DOHH2 (cell line): ENCODE measurements at regions not wholly inside any gene's neighbourhood (a gene's known extent, or its start where the extent isn't known, plus 50 kb on each side); places are given as distances from the start of the nearest gene placed in this dataset.

ENCODE experiments used
- H3F3A ChIP-seq: fragments of 200-600 bp; sonication (generic), shearing (Covaris generic); 2 replicates; pipeline ENCODE4 v1.6.0; 2016; ENCODE audit warnings: antibody characterized with exemption, mild to moderate bottlenecking; ENCODE audit not compliant: control insufficient read depth, insufficient read depth
- H3K27ac ChIP-seq: fragments of 200-600 bp; sonication (generic); 2 replicates; pipeline ENCODE4 v1.5.1; 2014; ENCODE audit warnings: low read depth, mild to moderate bottlenecking, low read length, moderate library complexity
- H3K27me3 ChIP-seq: fragments of 200-600 bp; sonication (generic); 2 replicates; pipeline ENCODE4 v1.6.1; 2014; ENCODE audit warnings: mild to moderate bottlenecking, low read length, mixed read lengths; ENCODE audit not compliant: control insufficient read depth
- H3K36me3 ChIP-seq: fragments of 200-600 bp; sonication (generic); 2 replicates; pipeline ENCODE4 v1.6.1; 2014; ENCODE audit warnings: mild to moderate bottlenecking, low read length, moderate library complexity, mixed read lengths; ENCODE audit not compliant: control insufficient read depth
- H3K4me1 ChIP-seq: fragments of 200-600 bp; sonication (generic); 2 replicates; pipeline ENCODE4 v1.6.1; 2014; ENCODE audit warnings: mild to moderate bottlenecking, low read length, mixed read lengths; ENCODE audit not compliant: control insufficient read depth
- H3K4me2 ChIP-seq: fragments of 200-600 bp; sonication (generic); 2 replicates; pipeline ENCODE4 v1.6.0; 2014; ENCODE audit warnings: mild to moderate bottlenecking, low read length, moderate library complexity
- H3K4me3 ChIP-seq: fragments of 200-600 bp; sonication (generic); 2 replicates; pipeline ENCODE4 v1.5.1; 2014; ENCODE audit warnings: mild to moderate bottlenecking, low read length, mixed read lengths
- H3K79me2 ChIP-seq: fragments of 200-600 bp; sonication (generic); 2 replicates; pipeline ENCODE4 v1.6.1; 2014; ENCODE audit warnings: mild to moderate bottlenecking, low read length, mixed read lengths; ENCODE audit not compliant: control insufficient read depth
- H3K9me2 ChIP-seq: fragments of 200-600 bp; sonication (generic); replicated peaks from 2 replicates; pipeline ENCODE4 v1.6.1; 2014; ENCODE audit warnings: mild to moderate bottlenecking, low read length, mixed read lengths; ENCODE audit not compliant: control insufficient read depth
- H3K9me3 ChIP-seq: fragments of 200-600 bp; sonication (generic); 2 replicates; pipeline ENCODE4 v1.6.1; 2014; ENCODE audit warnings: antibody characterized with exemption, low read length, mixed read lengths; ENCODE audit not compliant: control insufficient read depth, insufficient read depth
- H4K20me1 ChIP-seq: fragments of 200-600 bp; sonication (generic); 2 replicates; pipeline ENCODE4 v1.6.0; 2014; ENCODE audit warnings: low read depth, mild to moderate bottlenecking, antibody characterized with exemption, low read length, moderate library complexity; ENCODE audit not compliant: control insufficient read depth, insufficient read depth
- EZH2phosphoT487 ChIP-seq: fragments of 200-600 bp; sonication (generic); IDR thresholded peaks from 2 replicates; pipeline ENCODE4 v1.6.1; 2017; ENCODE audit warnings: borderline replicate concordance, mild to moderate bottlenecking, antibody characterized with exemption, low read length, moderate library complexity, mixed read lengths
- TF ChIP-seq, protein P1 (sequence below): fragments of 200-600 bp; sonication (generic); IDR thresholded peaks from one replicate; pipeline ENCODE4 v1.5.1; 2014; ENCODE audit warnings: antibody characterized with exemption, mild to moderate bottlenecking, low read depth, low read length; ENCODE audit not compliant: poor library complexity, severe bottlenecking

DNA sequence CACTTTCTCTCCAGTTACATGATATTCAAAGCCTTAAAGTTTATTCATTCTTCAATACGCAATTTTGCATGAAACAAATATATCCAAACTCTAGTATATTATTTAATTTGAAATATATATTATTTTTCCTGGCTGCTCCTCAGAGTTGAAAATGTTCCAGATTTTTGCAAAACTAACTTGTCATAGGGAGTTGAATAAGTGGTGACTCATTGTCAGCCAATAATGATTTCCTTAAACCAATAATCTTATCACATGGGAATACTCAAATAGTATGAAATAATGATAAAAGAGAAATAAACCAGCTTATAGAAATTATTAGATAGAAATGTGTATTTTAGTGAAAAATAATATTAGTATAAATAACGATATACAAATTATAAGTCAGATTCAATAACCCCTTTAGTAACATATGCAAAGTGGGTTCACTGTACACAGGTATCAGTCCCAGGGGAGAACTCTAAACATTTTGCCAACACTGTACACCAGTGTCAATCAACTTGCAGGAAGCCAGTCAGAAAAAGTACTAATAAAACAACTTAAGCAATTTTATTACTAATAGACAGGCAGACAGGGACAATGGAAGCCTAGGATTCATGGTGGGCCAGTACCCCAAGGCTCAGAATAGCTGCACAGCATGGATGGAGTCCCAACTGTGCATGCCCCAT, 222.6 kb upstream of the KLHL1 start:
- no peaks in the 10 kb centered on the region for H3K36me3 ChIP-seq
- TF ChIP-seq, protein P1, sequence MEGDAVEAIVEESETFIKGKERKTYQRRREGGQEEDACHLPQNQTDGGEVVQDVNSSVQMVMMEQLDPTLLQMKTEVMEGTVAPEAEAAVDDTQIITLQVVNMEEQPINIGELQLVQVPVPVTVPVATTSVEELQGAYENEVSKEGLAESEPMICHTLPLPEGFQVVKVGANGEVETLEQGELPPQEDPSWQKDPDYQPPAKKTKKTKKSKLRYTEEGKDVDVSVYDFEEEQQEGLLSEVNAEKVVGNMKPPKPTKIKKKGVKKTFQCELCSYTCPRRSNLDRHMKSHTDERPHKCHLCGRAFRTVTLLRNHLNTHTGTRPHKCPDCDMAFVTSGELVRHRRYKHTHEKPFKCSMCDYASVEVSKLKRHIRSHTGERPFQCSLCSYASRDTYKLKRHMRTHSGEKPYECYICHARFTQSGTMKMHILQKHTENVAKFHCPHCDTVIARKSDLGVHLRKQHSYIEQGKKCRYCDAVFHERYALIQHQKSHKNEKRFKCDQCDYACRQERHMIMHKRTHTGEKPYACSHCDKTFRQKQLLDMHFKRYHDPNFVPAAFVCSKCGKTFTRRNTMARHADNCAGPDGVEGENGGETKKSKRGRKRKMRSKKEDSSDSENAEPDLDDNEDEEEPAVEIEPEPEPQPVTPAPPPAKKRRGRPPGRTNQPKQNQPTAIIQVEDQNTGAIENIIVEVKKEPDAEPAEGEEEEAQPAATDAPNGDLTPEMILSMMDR = no peak
- no peak for TF ChIP-seq EZH2phosphoT487
- H3K4me2 ChIP-seq = no peak overlapping the region
- no peaks in the 10 kb centered on the region for H4K20me1 ChIP-seq
- H3K27ac ChIP-seq = no peak overlapping the region
- no peaks in the 10 kb centered on the region for H3F3A ChIP-seq
- H3K9me3 ChIP-seq = no peaks in the 10 kb centered on the region
- H3K9me2 ChIP-seq = no peaks in the 10 kb centered on the region
- H3K27me3 ChIP-seq = no peaks in the 10 kb centered on the region
- H3K4me1 ChIP-seq = no peaks in the 10 kb centered on the region
- H3K79me2 ChIP-seq = no peaks in the 10 kb centered on the region
- H3K4me3 ChIP-seq = no peak overlapping the region

DNA sequence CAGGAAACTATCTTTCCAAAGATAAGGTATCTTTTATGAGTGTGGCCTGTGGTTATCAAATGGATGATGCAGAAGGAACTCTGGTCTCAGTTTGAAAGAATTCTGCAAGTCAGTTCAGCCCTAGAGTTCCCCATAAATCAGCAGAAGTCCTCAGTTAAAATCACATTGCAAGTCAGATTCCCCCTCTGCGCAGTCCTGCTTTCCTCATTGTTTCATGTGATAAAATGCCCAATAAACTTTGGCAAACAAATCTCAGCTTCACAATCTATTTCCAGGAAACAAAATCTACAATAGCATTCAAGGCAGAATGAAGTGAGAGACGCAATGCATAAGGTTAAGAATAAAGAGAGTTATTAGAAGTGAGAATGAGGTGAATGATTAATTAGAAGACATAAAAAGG, 216.3 kb upstream of the KLHL1 start:
- no peak overlapping the region for H3K27ac ChIP-seq
- H4K20me1 ChIP-seq = no peaks in the 10 kb centered on the region
- no peaks in the 10 kb centered on the region for H3F3A ChIP-seq
- no peaks in the 10 kb centered on the region for H3K9me2 ChIP-seq
- H3K27me3 ChIP-seq = no peaks in the 10 kb centered on the region
- no peaks in the 10 kb centered on the region for H3K36me3 ChIP-seq
- H3K4me2 ChIP-seq = no peak overlapping the region
- TF ChIP-seq, protein P1 = no peak
- TF ChIP-seq EZH2phosphoT487 = no peak
- H3K4me1 ChIP-seq = no peaks in the 10 kb centered on the region
- no peaks in the 10 kb centered on the region for H3K79me2 ChIP-seq
- H3K4me3 ChIP-seq = no peak overlapping the region
- no peaks in the 10 kb centered on the region for H3K9me3 ChIP-seq

DNA sequence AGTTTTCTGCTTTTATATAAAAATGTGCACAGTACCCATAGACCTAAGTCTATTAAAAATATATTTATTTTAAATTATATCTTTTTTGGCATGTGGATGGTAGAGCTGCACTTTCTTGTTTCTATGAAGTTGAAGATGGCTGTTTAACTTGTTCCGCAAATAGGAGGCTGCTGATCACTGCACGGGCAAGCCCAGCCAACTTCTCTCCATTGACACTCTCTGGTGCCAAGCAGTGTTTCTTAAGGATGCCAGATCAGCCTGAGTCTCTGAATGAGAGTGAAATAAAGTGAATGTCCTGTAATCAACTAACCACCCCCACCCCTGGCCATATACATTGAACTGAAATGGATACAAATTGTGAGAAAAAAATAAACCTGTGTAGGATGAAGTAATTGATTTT, 202.9 kb upstream of the KLHL1 start:
- Histone ChIP-seq H3K4me1 (no peaks in the 10 kb centered on the region), H3K9me3 (no peaks in the 10 kb centered on the region), H3K4me2 (no peak overlapping the region), H3K79me2 (no peaks in the 10 kb centered on the region), H3F3A (no peaks in the 10 kb centered on the region), H3K27me3 (no peaks in the 10 kb centered on the region), H3K9me2 (no peaks in the 10 kb centered on the region), H3K4me3 (no peak overlapping the region), H4K20me1 (no peaks in the 10 kb centered on the region), H3K27ac (no peak overlapping the region), H3K36me3 (no peaks in the 10 kb centered on the region)
- no peak for TF ChIP-seq EZH2phosphoT487
- TF ChIP-seq, protein P1 = no peak
